Panc1 (cell line): ENCODE measurements at regions not wholly inside any gene's neighbourhood (a gene's known extent, or its start where the extent isn't known, plus 50 kb on each side); places are given as distances from the start of the nearest gene placed in this dataset.

Experiments
- ATAC-seq: fragments of 200-7000 bp; cut with Tn5 transposase; 2 replicates; pipeline ENCODE4 v1.9.1; 2020; ENCODE audit warnings: mild to moderate bottlenecking, moderate library complexity
- BruUV-seq: library from RNA; stranded (reverse); fragments of 400-500 nt; replicated peaks from 2 replicates; lab custom pipeline; 2021; lab: Mats Ljungman, UMichigan
- CTCF ChIA-PET: fragments of 300-600 bp; sonication (Branson Sonifier 250); formaldehyde crosslinking; loops from one replicate; lab custom pipeline; 2022; ENCODE audit warnings: antibody characterized with exemption; lab: Charles Lee
- POLR2A ChIA-PET: fragments of 300-600 bp; sonication (Branson Sonifier 250); formaldehyde crosslinking; loops from one replicate; lab custom pipeline; 2022; ENCODE audit warnings: antibody characterized with exemption; lab: Charles Lee
- DNase-seq: peaks from one replicate; pipeline ENCODE4 v3.0.0-alpha.2; 2010; ENCODE audit warnings: low read depth, low spot score
- H3K27ac ChIP-seq: 2 replicates; pipeline ENCODE4 v1.5.1; 2011; ENCODE audit warnings: mild to moderate bottlenecking, low read length, inconsistent platforms
- H3K27me3 ChIP-seq: fragments of 200-500 bp; sonication (Bioruptor generic); 2 replicates; pipeline ENCODE4 v1.6.0; 2014; ENCODE audit warnings: low read length, inconsistent platforms; ENCODE audit not compliant: control insufficient read depth, insufficient read depth
- H3K36me3 ChIP-seq: fragments of 200-500 bp; sonication (Bioruptor generic); 2 replicates; pipeline ENCODE4 v1.5.1; 2014; ENCODE audit warnings: inconsistent platforms, mild to moderate bottlenecking, low read length, moderate library complexity; ENCODE audit not compliant: control insufficient read depth, insufficient read depth
- H3K4me1 ChIP-seq: 2 replicates; pipeline ENCODE4 v1.5.1; 2011; ENCODE audit warnings: inconsistent platforms, mild to moderate bottlenecking, low read length, moderate library complexity; ENCODE audit not compliant: control insufficient read depth, insufficient read depth
- H3K4me3 ChIP-seq, 2 experiments: 2 replicates each; pipeline ENCODE4 v1.5.1; 2011 to 2012; ENCODE audit warnings: low read depth in 2 of 2, low read length in 2 of 2, mild to moderate bottlenecking in 2 of 2, inconsistent platforms in 1 of 2, moderate library complexity in 1 of 2
- H3K9me3 ChIP-seq: fragments of 200-500 bp; sonication (Bioruptor generic); 2 replicates; pipeline ENCODE4 v1.5.1; 2014; ENCODE audit warnings: low read depth, mild to moderate bottlenecking, inconsistent platforms, low read length, moderate library complexity; ENCODE audit not compliant: control insufficient read depth, insufficient read depth
- CTCF ChIP-seq: fragments of 450-650 bp; IDR thresholded peaks from 2 replicates; pipeline ENCODE4 v1.5.1; 2017; ENCODE audit warnings: mild to moderate bottlenecking
- POLR2AphosphoS5 ChIP-seq: IDR thresholded peaks from 2 replicates; pipeline ENCODE4 v1.6.1; 2012; ENCODE audit warnings: mild to moderate bottlenecking, low read depth, low read length, moderate library complexity
- REST ChIP-seq, 2 experiments: IDR thresholded peaks; 2 replicates each; pipeline ENCODE4 v1.6.1; 2011 to 2012; ENCODE audit warnings: low read depth in 2 of 2, control low read depth in 1 of 2, low read length in 1 of 2, mild to moderate bottlenecking in 1 of 2, moderate library complexity in 1 of 2; ENCODE audit not compliant: insufficient read depth in 1 of 2
- SIN3A ChIP-seq: IDR thresholded peaks from 2 replicates; pipeline ENCODE4 v1.6.1; 2012; ENCODE audit warnings: low read depth, mild to moderate bottlenecking, low read length, moderate library complexity, borderline replicate concordance; ENCODE audit not compliant: insufficient read depth
- TCF7L2 ChIP-seq: IDR thresholded peaks from 2 replicates; pipeline ENCODE4 v1.6.1; 2011; ENCODE audit warnings: mild to moderate bottlenecking, low read depth, low read length, inconsistent platforms
- in situ Hi-C: cut with HindIII; loops from 2 replicates; pipeline ENCODE4 v1.10.0; 2016; ENCODE audit warnings: low sequenced_read_pairs, low pct_unique_long_range_greater_than_20kb
- intact Hi-C: fragments of 100-400 bp; cut with micrococcal nuclease; formaldehyde crosslinking; loops from one replicate; pipeline ENCODE4 v1.10.0; 2022; ENCODE audit not compliant: unreplicated experiment

GRCh38 chr9:89796606-89797005, 191.8 kb downstream of the GADD45G start:
- Histone ChIP-seq H3K27ac (no peak overlapping the region), H3K9me3 (no peaks in the 10 kb centered on the region), H3K4me3 (no peak overlapping the region), H3K36me3 (no peaks in the 10 kb centered on the region), H3K27me3 (no peaks in the 10 kb centered on the region), H3K4me1 (no peaks in the 10 kb centered on the region)
- in situ Hi-C loops (no loop called here), intact Hi-C loops (no loop called here)
- CTCF ChIA-PET: no interaction called here
- ATAC-seq (no peak), DNase-seq (no peak)
- no peak for TF ChIP-seq TCF7L2
- POLR2A ChIA-PET: no interaction called here
- no TSS peak for BruUV-seq

- Histone ChIP-seq H3K4me3 (no peak overlapping the region), H3K27ac (no peak overlapping the region), H3K27me3 (no peaks in the 10 kb centered on the region), H3K4me1 (no peaks in the 10 kb centered on the region), H3K36me3 (no peaks in the 10 kb centered on the region), H3K9me3 (no peaks in the 10 kb centered on the region)
- TF ChIP-seq POLR2AphosphoS5 (no peak), REST (IDR thresholded peaks at IDR 0.05; ENCODE audit: insufficient read depth in 1 of 2, low read depth in 2 of 2, low read length in 1 of 2) (no peak), TCF7L2 (no peak), CTCF (no peak)
- POLR2A ChIA-PET: no interaction called here
- DNase-seq (no peak), ATAC-seq (no peak)
- CTCF ChIA-PET: no interaction called here
- in situ Hi-C loops (no loop called here), intact Hi-C loops (no loop called here)
- BruUV-seq: no TSS peak
Observed at GRCh38 chr9:89797255-89797654, 192.4 kb downstream of the GADD45G start.

DNA sequence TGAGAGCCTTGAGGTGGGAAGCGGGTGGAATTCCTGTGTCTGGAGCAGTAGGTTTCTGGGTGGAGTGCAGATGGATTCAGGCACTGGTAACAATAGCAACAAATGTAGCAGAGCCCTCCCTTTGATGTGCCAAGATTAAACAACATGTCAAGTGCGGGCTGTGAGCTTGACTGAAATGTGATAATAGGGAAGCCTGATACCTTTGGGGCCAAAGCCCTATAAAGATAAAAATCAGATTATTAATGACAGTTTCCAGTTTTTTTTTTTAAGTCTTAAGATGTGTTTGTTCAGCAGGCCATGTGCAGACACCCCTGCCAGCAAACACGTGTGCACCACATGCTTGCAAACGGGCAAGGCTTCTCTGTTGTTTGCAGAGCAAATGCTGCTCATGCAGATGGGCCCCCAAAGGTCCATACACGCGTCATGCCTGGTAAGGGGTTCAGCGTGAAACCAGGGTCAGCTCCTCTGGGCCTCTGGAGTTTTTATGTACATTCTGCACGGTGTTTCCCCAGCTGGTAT, 193.2 kb downstream of the GADD45G start:
- POLR2A ChIA-PET: no interaction called here
- in situ Hi-C loops: no loop called here

More for the DNA sequence above, 193.2 kb downstream of the GADD45G start:
- H3K36me3 ChIP-seq: no peaks in the 10 kb centered on the region
- ATAC-seq (no peak), DNase-seq (no peak)
- H3K27me3 ChIP-seq: no peaks in the 10 kb centered on the region
- H3K4me3 ChIP-seq: no peak overlapping the region
- no peak overlapping the region for H3K27ac ChIP-seq
- no TSS peak for BruUV-seq
- CTCF ChIA-PET: no interaction called here
- intact Hi-C loops: no loop called here
- H3K9me3 ChIP-seq: no peaks in the 10 kb centered on the region
- no peaks in the 10 kb centered on the region for H3K4me1 ChIP-seq
- TF ChIP-seq TCF7L2 (no peak), POLR2AphosphoS5 (no peak), CTCF (no peak), SIN3A (no peak), REST (IDR thresholded peaks at IDR 0.05; ENCODE audit: insufficient read depth in 1 of 2, low read depth in 2 of 2, low read length in 1 of 2) (no peak)
